Keratinocyte (primary cell): ENCODE measurements at regions not wholly inside any gene's neighbourhood (a gene's known extent, or its start where the extent isn't known, plus 50 kb on each side); places are given as distances from the start of the nearest gene placed in this dataset.

ENCODE experiments used
- EZH2 ChIP-seq: IDR thresholded peaks from one replicate; pipeline ENCODE4 v1.6.1; 2012; ENCODE audit warnings: inconsistent platforms, mild to moderate bottlenecking, low read length, moderate library complexity
- TF ChIP-seq, protein P1 (sequence below), 3 experiments: IDR thresholded peaks in 1 of 3; conservative IDR thresholded peaks in 1 of 3; optimal IDR thresholded peaks in 1 of 3; 2 replicates in 2 of 3; 3 replicates in 1 of 3; pipeline versions ENCODE3 to v1.5.1; 2011; ENCODE audit warnings: low read length in 3 of 3, mild to moderate bottlenecking in 3 of 3, moderate library complexity in 2 of 3, control low read depth in 1 of 3, inconsistent platforms in 1 of 3; ENCODE audit not compliant: insufficient read depth in 2 of 3; ENCODE audit errors: extremely low read depth in 1 of 3

DNA sequence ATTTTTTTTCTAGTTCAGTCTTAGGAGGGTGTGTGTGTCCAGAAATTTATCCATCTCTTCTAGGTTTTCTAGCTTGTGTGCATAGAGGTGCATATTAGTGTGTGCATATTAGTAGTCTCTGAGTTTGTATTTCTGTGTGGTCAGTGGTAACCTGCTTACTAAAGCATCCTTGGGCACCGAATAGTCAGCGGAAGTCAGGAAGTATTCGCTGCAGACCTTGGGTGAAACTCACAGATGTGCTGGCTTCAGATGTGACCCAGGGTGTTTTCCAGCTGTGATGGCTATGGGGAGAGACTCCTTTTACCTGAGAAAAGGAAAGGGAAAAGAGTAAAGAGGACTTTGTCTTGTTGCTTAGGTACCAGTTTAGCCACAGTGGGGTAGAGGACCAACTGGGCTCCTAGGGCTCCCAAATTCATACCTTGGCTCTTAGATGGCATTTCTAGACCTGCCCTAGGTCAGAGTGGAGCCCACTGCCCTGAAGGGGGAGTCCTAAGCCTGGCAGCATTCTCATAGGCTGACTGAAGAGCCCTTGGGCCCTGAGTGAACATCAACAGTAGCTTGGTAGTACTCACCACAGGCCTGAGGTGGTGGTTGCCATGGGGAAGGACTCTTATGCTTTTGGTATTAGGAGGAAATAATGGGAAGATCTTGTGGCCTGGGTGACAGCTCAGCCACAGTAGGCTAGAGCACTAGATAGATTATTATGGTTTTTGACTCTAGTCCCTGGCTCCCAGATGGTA, 286.0 kb upstream of the ZPLD1 start:
- TF ChIP-seq, protein P1, sequence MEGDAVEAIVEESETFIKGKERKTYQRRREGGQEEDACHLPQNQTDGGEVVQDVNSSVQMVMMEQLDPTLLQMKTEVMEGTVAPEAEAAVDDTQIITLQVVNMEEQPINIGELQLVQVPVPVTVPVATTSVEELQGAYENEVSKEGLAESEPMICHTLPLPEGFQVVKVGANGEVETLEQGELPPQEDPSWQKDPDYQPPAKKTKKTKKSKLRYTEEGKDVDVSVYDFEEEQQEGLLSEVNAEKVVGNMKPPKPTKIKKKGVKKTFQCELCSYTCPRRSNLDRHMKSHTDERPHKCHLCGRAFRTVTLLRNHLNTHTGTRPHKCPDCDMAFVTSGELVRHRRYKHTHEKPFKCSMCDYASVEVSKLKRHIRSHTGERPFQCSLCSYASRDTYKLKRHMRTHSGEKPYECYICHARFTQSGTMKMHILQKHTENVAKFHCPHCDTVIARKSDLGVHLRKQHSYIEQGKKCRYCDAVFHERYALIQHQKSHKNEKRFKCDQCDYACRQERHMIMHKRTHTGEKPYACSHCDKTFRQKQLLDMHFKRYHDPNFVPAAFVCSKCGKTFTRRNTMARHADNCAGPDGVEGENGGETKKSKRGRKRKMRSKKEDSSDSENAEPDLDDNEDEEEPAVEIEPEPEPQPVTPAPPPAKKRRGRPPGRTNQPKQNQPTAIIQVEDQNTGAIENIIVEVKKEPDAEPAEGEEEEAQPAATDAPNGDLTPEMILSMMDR (optimal IDR thresholded peaks at IDR 0.05 in 1 of 3, IDR thresholded peaks at IDR 0.05 in 1 of 3, conservative IDR thresholded peaks at IDR 0.05 in 1 of 3; ENCODE audit: extremely low read depth in 1 of 3, insufficient read depth in 2 of 3, low read length in 3 of 3), result peak in 1 of 3 experiments; percentile 15
- TF ChIP-seq EZH2, result no peak
